ENCODE measurements at regions not wholly inside any gene's neighbourhood (a gene's known extent, or its start where the extent isn't known, plus 50 kb on each side); places are given as distances from the start of the nearest gene placed in this dataset.

DNA sequence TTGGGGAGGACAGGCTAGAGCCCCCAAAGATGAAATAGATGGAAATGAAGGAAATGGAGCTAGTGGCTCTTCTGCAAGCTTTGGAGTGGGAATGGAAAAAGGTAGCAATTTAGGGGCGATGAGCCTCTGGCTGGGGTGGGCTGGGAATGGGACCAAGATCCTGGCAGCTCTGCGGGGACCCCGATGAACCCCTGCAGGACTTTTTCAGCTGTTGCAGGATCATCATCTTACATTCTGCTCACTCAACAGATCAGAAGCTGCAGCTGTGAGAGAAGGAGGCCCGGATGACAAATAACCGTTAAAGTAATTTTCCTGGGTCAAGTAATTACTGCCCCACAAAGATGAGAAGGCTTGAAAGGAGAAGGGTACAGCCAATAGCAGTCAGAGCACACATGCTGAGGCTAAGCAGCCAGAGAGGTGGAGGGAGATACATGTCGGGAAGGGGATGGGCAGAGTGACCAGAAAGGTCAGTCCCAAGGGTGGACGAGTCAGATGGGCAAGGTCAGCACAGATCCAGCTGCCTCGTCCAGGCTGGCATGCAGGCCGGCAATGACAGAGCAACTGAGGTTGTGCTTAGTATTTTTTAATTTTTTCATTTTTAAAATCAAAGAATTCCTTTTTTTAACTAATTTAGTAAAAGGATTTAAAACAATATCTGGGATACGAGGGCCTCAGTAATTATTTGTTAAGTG is 245.0 kb upstream of the RAB6C start:
- CTCF ChIA-PET, result no interaction called here
- H3K4me1 Mint-ChIP-seq (ENCODE audit: low read depth), result no peaks in the 10 kb centered on the region
- no peak overlapping the region for H3K27ac Mint-ChIP-seq
- no peak for DNase-seq
- intact Hi-C loops (cut with micrococcal nuclease), result no loop called here
- H3K4me3 Mint-ChIP-seq, result no peak overlapping the region
- peaks cover 2% of the 10 kb centered on the region for H3K27me3 Mint-ChIP-seq (ENCODE audit: low read depth)
- no peaks in the 10 kb centered on the region for H3K36me3 Mint-ChIP-seq (ENCODE audit: low read depth)
- H3K9me3 Mint-ChIP-seq, result no peaks in the 10 kb centered on the region

DNA sequence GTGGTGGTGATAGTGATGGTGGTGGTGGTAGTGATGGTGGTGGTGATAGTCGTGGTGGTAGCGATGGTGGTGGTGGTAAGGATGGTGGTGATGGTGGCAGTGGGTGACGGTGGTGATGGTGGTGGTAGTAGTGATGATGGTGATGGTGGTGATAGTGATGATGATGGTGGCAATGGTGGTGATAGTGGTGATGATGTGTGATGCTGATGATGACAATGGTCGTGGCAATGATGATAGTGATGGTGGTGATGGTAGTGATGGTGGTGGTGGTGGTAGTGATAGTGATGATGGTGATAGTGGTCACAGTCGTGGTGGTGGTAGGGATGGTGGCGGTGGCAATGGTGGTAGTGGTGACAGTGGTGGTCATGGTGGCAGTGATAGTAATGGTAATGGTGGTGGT is 243.9 kb upstream of the RAB6C start:
- no peaks in the 10 kb centered on the region for H3K4me1 Mint-ChIP-seq (ENCODE audit: low read depth)
- H3K27me3 Mint-ChIP-seq (ENCODE audit: low read depth), result no peaks in the 10 kb centered on the region
- CTCF ChIA-PET, result no interaction called here
- no peak overlapping the region for H3K4me3 Mint-ChIP-seq
- DNase-seq, result no peak
- intact Hi-C loops (cut with micrococcal nuclease), result no loop called here
- H3K36me3 Mint-ChIP-seq (ENCODE audit: low read depth), result no peaks in the 10 kb centered on the region
- no peak overlapping the region for H3K27ac Mint-ChIP-seq
- H3K9me3 Mint-ChIP-seq, result no peaks in the 10 kb centered on the region

DNA sequence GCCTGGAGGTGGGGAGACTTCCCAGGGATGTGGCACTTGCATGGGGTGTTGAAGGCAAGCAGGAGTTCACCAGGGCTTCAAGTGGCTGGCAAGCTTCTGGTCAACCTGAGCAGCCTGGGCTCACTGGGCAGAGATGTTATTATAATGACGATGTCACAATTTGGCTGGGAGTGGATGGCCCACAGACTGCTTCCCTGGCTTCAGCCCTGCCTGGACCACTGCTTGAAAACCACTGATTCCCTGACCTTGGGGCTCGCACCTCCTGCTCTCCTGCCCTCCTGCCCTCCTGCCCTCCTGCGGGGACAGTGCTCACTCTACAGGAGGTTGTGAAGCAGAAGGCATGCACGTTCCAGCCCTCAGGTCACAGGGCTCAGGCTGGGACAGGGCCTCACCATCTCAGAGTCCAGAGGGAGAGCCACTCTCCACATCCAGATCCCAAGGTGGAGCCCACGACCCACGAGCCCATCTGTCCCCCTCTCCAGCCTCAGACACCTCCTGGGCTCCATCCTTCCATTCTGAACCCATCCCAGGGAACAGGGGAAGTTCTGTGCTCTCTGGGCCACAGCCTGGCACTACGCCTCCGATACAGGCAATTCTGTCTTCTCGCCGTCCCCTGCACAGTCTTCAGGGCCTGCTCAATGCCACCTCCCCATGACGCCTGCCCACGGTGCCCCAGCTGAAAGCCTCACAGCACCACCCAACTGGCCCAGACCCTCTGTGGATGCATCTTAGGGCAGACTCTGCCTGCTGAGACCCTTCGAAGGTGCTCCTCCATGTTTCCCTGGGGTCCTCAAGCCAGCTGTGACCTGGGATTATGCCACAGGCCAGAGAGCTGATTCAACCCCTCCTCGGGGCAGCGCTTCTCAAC is 241.6 kb upstream of the RAB6C start:
- H3K9me3 Mint-ChIP-seq, result no peaks in the 10 kb centered on the region
- H3K27me3 Mint-ChIP-seq (ENCODE audit: low read depth), result no peaks in the 10 kb centered on the region
- no peak for DNase-seq
- no peaks in the 10 kb centered on the region for H3K4me1 Mint-ChIP-seq (ENCODE audit: low read depth)
- intact Hi-C loops (cut with micrococcal nuclease), result no loop called here
- no peak overlapping the region for H3K27ac Mint-ChIP-seq
- CTCF ChIA-PET, result no interaction called here
- H3K36me3 Mint-ChIP-seq (ENCODE audit: low read depth), result no peaks in the 10 kb centered on the region
- no peak overlapping the region for H3K4me3 Mint-ChIP-seq

DNA sequence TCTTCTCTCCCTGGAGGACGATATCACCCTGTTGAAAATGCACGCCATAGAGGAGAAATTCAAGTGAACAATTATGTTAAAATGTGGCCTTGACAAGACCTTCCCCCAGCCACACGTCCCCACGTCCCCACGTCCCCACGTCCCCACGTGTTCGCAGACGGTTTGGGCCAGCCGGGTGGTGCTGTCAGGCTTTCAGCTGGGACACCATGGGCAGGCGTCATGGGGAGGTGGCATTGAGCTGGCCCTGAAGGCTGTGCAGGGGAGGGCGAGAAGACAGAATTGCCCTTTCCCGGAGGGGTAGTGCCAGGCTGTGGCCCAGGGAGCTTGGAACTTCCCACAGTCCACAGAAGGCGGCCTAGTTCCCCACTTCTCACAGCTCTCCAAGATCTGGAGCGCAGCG is 240.7 kb upstream of the RAB6C start:
- Mint-ChIP-seq H3K27me3 (ENCODE audit: low read depth) (no peaks in the 10 kb centered on the region), H3K4me3 (no peak overlapping the region), H3K27ac (no peak overlapping the region), H3K9me3 (no peaks in the 10 kb centered on the region), H3K4me1 (ENCODE audit: low read depth) (no peaks in the 10 kb centered on the region), H3K36me3 (ENCODE audit: low read depth) (no peaks in the 10 kb centered on the region)
- intact Hi-C loops (cut with micrococcal nuclease), result no loop called here
- DNase-seq, result no peak
- CTCF ChIA-PET, result no interaction called here

DNA sequence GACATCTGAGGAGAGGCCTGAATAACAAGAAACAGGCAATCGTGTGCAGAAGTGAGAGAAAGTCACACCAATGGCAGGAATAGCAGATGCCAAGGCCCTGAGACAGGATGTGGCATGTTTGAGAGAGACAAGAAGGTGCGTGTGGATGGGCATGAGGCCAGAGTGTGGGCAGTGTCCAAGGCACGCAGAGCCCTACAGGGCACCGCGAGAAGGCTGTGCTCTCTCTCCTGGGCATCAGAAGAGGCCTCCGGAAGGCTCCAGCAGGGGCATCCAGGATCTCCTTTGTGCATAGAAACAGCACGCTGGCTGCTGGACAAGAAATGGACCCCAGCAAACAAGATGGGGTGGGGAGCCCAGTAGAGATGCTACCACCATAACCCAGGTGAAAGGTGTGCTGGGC is 239.0 kb upstream of the RAB6C start:
- Mint-ChIP-seq H3K4me3 (no peak overlapping the region), H3K27me3 (ENCODE audit: low read depth) (peaks cover 3% of the 10 kb centered on the region), H3K4me1 (ENCODE audit: low read depth) (no peaks in the 10 kb centered on the region), H3K9me3 (no peaks in the 10 kb centered on the region), H3K36me3 (ENCODE audit: low read depth) (no peaks in the 10 kb centered on the region), H3K27ac (no peak overlapping the region)
- intact Hi-C loops (cut with micrococcal nuclease), result loop anchor here (10.0 kb wide), 1 partner anchor 1006 kb away; no protein-coding TSS in a partner anchor
- DNase-seq, result no peak
- CTCF ChIA-PET, result interaction anchor here (1.4 kb wide), 1 partner anchor 13 kb away, joined by 3 read pairs; no protein-coding TSS in a partner anchor

DNA sequence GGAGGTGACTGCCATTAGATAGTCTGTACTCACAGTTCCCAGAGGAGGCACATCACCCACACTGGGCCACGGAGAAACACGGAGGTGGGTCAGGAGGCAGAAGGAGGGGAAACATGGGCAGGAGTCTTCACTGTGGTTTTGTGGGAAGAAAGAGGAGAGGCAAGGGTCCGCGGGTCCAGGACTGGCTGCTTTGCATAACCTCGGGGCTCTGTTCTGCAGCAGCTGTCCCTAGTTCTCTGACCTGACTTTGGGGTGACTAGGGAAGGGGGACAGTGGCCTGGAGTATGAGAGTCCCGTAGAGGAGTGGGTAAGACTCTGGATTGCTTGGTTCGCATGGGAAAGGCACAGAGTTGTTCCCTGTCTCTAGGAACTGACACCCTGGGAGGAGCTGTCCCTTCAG is 238.3 kb upstream of the RAB6C start:
- H3K4me3 Mint-ChIP-seq, result no peak overlapping the region
- H3K36me3 Mint-ChIP-seq (ENCODE audit: low read depth), result no peaks in the 10 kb centered on the region
- no peaks in the 10 kb centered on the region for H3K9me3 Mint-ChIP-seq
- DNase-seq, result no peak
- no peaks in the 10 kb centered on the region for H3K4me1 Mint-ChIP-seq (ENCODE audit: low read depth)
- CTCF ChIA-PET, result interaction anchor here (1.4 kb wide), 1 partner anchor 12 kb away, joined by 3 read pairs; no protein-coding TSS in a partner anchor
- H3K27me3 Mint-ChIP-seq (ENCODE audit: low read depth), result peaks cover 8% of the 10 kb centered on the region
- intact Hi-C loops (cut with micrococcal nuclease), result loop anchor here (10.0 kb wide), 1 partner anchor 1006 kb away; no protein-coding TSS in a partner anchor
- H3K27ac Mint-ChIP-seq, result no peak overlapping the region

DNA sequence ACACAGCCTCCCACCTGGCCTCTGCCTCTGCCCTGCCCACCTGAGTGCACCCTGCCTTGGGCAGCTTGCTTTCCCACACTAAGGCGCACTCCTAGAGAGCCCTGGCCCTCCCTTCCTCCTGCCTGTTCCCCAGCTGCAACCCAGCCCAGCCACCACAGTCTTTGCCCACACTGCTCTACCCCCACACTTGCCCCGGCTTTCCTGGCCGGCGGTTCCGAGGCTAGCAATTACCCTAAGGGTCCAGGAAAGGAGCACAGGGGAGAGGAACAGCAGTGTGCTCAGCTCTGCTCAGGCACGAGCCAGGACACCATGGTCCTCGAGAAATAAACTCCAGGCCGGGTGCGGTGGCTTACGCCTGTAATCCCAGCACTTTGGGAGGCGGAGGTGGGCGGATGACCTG is 237.8 kb upstream of the RAB6C start:
- Mint-ChIP-seq H3K27ac (no peak overlapping the region), H3K9me3 (no peaks in the 10 kb centered on the region), H3K36me3 (ENCODE audit: low read depth) (no peaks in the 10 kb centered on the region), H3K4me3 (no peak overlapping the region), H3K27me3 (ENCODE audit: low read depth) (peaks cover 8% of the 10 kb centered on the region), H3K4me1 (ENCODE audit: low read depth) (no peaks in the 10 kb centered on the region)
- intact Hi-C loops (cut with micrococcal nuclease), result loop anchor here (10.0 kb wide), 1 partner anchor 1007 kb away; no protein-coding TSS in a partner anchor
- DNase-seq, result no peak
- CTCF ChIA-PET, result no interaction called here

DNA sequence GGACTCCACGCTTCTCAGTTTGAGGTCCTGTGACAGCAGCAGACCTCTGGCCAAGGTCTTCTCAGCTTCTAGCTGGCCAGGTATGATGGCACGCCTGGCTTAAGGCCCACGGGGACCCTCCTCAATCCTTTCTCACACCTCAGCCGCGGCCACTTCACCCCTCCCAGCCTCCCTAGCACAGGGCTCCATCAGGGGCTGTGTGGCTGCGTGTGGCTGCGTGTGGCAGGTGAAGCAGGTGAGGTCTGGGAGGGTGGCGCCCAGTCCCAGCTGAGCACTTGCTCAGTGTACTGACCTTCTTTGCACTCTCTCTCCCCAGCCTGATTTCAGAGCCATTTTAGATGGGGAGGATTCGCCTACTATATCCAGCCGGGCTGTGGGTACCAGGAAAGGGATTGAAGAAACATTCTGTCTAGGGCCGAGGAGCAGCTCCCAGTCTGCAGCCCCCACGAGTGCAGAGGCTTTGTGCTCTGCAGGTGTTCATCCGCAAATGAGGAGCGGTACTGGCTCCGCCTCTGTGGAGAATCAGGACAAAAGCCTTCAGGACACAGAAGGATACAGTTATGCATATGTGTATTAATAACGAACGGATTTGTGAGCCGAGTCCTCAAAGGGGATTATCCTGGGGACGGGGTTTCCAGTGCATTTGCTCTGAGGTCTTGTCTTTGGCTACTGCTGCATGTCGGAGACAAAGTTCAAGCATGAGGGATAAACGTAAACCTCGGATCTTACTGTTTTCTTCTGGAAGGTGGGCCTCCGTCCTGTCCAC is 236.9 kb upstream of the RAB6C start:
- Mint-ChIP-seq H3K4me3 (no peak overlapping the region), H3K9me3 (no peaks in the 10 kb centered on the region), H3K27ac (no peak overlapping the region), H3K4me1 (ENCODE audit: low read depth) (no peaks in the 10 kb centered on the region), H3K36me3 (ENCODE audit: low read depth) (no peaks in the 10 kb centered on the region), H3K27me3 (ENCODE audit: low read depth) (peaks cover 8% of the 10 kb centered on the region)
- CTCF ChIA-PET, result no interaction called here
- intact Hi-C loops (cut with micrococcal nuclease), result loop anchor here (10.0 kb wide), 1 partner anchor 1008 kb away; no protein-coding TSS in a partner anchor
- DNase-seq, result no peak

DNA sequence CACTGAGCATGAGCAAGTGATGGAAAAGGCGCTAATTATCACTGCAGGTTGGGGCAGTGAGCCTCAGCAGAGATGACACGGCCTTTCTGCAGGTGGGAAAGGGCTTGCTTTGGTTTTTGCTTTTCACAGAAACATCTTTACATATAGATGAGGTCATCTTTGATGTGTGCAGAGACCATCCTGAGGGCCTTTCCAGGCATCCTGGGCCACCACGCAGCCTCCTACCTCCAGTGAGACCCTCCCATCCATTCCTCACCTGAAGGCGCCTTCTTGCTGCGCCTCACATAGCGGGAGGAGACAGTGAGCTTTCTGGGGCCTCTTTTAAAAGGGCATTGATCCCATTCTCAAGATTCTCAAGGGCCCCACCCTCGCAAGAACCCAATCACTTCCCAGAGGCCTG is 235.3 kb upstream of the RAB6C start:
- no peaks in the 10 kb centered on the region for H3K36me3 Mint-ChIP-seq (ENCODE audit: low read depth)
- intact Hi-C loops (cut with micrococcal nuclease), result loop anchor here (10.0 kb wide), 1 partner anchor 1009 kb away; no protein-coding TSS in a partner anchor
- peaks cover 8% of the 10 kb centered on the region for H3K27me3 Mint-ChIP-seq (ENCODE audit: low read depth)
- H3K27ac Mint-ChIP-seq, result no peak overlapping the region
- DNase-seq, result no peak
- H3K4me1 Mint-ChIP-seq (ENCODE audit: low read depth), result no peaks in the 10 kb centered on the region
- CTCF ChIA-PET, result no interaction called here
- no peaks in the 10 kb centered on the region for H3K9me3 Mint-ChIP-seq
- H3K4me3 Mint-ChIP-seq, result no peak overlapping the region

DNA sequence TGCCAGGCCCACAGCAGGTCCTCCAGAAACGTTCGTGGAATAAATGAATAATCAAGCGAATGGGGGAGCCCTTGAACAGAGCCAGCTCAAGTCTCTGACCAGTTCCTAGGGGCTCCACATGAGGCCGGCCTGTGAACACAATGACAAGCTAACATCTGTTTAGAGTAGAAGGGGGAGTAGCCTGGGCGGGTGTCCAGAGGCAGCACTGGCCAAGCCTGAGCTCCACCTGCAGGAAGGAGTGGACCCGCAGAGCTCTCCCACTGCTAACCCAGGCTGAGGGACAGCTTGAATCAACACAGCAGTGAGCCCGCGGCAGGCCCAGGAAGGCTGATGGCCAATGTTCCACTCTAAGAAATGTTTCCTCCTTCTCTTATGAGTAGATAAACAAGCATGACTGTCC is 234.8 kb upstream of the RAB6C start:
- Mint-ChIP-seq H3K36me3 (ENCODE audit: low read depth) (no peaks in the 10 kb centered on the region), H3K4me1 (ENCODE audit: low read depth) (no peaks in the 10 kb centered on the region), H3K27me3 (ENCODE audit: low read depth) (peaks cover 8% of the 10 kb centered on the region), H3K9me3 (no peaks in the 10 kb centered on the region), H3K27ac (no peak overlapping the region), H3K4me3 (no peak overlapping the region)
- DNase-seq, result no peak
- CTCF ChIA-PET, result no interaction called here
- intact Hi-C loops (cut with micrococcal nuclease), result loop anchor here (10.0 kb wide), 1 partner anchor 1010 kb away; no protein-coding TSS in a partner anchor

DNA sequence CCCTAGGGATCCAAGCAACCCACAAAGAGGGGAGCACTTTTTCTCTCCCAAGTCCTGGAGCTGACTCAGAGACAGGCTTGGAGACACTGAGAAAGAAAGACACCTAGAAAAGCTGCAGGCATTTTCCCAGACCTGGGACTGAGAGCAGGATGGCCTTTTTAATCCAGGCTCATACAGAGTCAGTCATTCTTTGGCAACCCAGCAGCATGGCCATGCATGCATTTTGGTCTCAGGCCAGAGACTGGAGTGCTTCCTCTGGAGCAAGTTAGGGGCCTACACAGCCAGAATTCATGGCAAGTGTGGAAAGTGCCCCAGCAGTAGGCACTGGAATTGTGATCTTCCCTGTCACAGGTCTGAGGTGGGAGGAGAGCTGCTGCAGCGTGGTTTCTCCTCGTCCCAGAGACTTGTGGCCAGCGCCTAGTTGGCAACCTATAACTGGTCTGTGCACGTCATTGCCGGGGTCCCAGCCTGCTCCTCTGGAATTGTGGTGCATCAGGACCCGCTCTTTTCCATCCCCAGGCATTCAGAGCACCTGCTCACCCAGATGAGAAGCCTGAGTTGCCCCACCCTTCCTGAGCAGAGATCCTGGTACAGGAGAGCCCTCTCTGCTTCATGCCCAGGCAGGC is 231.9 kb upstream of the RAB6C start:
- no peak for DNase-seq
- no peaks in the 10 kb centered on the region for H3K4me1 Mint-ChIP-seq (ENCODE audit: low read depth)
- H3K36me3 Mint-ChIP-seq (ENCODE audit: low read depth), result no peaks in the 10 kb centered on the region
- peaks cover 11% of the 10 kb centered on the region for H3K27me3 Mint-ChIP-seq (ENCODE audit: low read depth)
- no peak overlapping the region for H3K27ac Mint-ChIP-seq
- CTCF ChIA-PET, result no interaction called here
- H3K9me3 Mint-ChIP-seq, result no peaks in the 10 kb centered on the region
- intact Hi-C loops (cut with micrococcal nuclease), result loop anchor here (10.0 kb wide), 1 partner anchor 1013 kb away; no protein-coding TSS in a partner anchor
- H3K4me3 Mint-ChIP-seq, result no peak overlapping the region

DNA sequence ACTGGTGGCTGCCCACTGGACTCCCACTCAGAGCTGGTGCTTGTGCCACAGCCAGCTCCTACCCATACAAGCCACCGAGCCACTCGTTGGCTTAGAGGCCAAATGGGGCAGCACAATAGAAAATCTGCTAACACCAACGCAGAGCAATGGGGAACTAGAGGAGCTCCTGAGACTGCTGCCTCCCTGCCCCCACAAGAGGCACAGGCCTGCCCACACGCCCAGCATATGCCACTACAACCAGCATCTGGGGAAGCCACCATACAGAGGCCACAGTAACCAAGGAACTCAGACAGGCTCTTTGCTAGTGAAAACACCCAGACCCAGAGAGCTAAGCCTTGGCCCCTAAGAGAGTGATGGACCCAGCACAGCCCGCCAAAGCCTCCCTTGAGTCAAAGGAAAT is 231.2 kb upstream of the RAB6C start:
- no peak for DNase-seq
- Mint-ChIP-seq H3K27me3 (ENCODE audit: low read depth) (peaks cover 11% of the 10 kb centered on the region), H3K36me3 (ENCODE audit: low read depth) (no peaks in the 10 kb centered on the region), H3K4me1 (ENCODE audit: low read depth) (no peaks in the 10 kb centered on the region), H3K9me3 (no peaks in the 10 kb centered on the region), H3K27ac (no peak overlapping the region), H3K4me3 (no peak overlapping the region)
- CTCF ChIA-PET, result no interaction called here
- intact Hi-C loops (cut with micrococcal nuclease), result loop anchor here (10.0 kb wide), 1 partner anchor 1013 kb away; no protein-coding TSS in a partner anchor

Measured in activated naive CD4-positive, alpha-beta T cell treated with anti-CD3 and anti-CD28 coated beads for 36 hours (primary cell).